Hepatocyte (in vitro differentiated cells): ENCODE measurements at regions not wholly inside any gene's neighbourhood (a gene's known extent, or its start where the extent isn't known, plus 50 kb on each side); places are given as distances from the start of the nearest gene placed in this dataset.

Source experiments
- EZH2 ChIP-seq: fragments of 200-600 bp; sonication (generic); IDR thresholded peaks from 2 replicates; pipeline ENCODE4 v1.6.1; 2016; ENCODE audit warnings: antibody characterized with exemption, mild to moderate bottlenecking, borderline replicate concordance
- EZH2phosphoT487 ChIP-seq: fragments of 200-600 bp; sonication (generic); IDR thresholded peaks from one replicate; pipeline ENCODE4 v1.6.1; 2018; ENCODE audit warnings: antibody characterized with exemption, mild to moderate bottlenecking, low read depth, moderate library complexity; ENCODE audit not compliant: unreplicated experiment, severe bottlenecking
- TF ChIP-seq, protein P1 (sequence below): fragments of 200-600 bp; sonication (generic); IDR thresholded peaks from 2 replicates; pipeline ENCODE4 v1.5.1; 2016; ENCODE audit warnings: antibody characterized with exemption, mild to moderate bottlenecking; ENCODE audit not compliant: poor library complexity

DNA sequence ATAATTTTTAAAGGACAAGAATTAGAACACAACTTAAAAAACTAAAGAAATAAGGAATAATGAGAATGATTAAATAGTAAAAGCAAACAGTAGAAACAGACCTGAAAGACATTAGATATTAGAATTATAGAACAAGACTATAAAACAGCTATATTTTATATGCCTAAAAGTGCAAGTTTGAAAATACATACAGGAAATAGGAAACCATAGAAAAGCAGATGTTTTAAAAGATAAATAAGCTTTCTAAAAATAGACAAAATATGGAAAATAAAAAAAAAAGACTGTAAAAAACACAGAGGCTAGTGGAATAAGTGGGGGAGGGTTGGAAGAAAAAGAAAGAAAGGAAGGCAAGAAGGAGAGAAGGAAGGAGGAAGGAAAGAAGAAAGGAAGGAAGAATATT, 407.3 kb downstream of the IDS start:
- TF ChIP-seq EZH2phosphoT487 (no peak), EZH2 (no peak)
- TF ChIP-seq, protein P1, sequence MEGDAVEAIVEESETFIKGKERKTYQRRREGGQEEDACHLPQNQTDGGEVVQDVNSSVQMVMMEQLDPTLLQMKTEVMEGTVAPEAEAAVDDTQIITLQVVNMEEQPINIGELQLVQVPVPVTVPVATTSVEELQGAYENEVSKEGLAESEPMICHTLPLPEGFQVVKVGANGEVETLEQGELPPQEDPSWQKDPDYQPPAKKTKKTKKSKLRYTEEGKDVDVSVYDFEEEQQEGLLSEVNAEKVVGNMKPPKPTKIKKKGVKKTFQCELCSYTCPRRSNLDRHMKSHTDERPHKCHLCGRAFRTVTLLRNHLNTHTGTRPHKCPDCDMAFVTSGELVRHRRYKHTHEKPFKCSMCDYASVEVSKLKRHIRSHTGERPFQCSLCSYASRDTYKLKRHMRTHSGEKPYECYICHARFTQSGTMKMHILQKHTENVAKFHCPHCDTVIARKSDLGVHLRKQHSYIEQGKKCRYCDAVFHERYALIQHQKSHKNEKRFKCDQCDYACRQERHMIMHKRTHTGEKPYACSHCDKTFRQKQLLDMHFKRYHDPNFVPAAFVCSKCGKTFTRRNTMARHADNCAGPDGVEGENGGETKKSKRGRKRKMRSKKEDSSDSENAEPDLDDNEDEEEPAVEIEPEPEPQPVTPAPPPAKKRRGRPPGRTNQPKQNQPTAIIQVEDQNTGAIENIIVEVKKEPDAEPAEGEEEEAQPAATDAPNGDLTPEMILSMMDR: no peak
